ENCODE measurements at regions not wholly inside any gene's neighbourhood (a gene's known extent, or its start where the extent isn't known, plus 50 kb on each side); places are given as distances from the start of the nearest gene placed in this dataset.
"Not testable (repeated sequence)": the region's sequence is repeated elsewhere in the genome, so short reads cannot be mapped to it uniquely, and the experiment has no call there.

- Histone ChIP-seq H3K4me1 (ENCODE audit: control insufficient read depth, low read depth, low read length) (no peaks in the 10 kb centered on the region), H3K36me3 (ENCODE audit: control insufficient read depth, low read depth, low read length) (no peaks in the 10 kb centered on the region), H3K27ac (ENCODE audit: low read length) (no peak overlapping the region)
These were observed 64.1 kb upstream of the EED start for GRCh38 chr11:86180423-86180822.

GRCh38 chr11:86179646-86180064 is 64.9 kb upstream of the EED start:
- H3K4me3 ChIP-seq (ENCODE audit: low read length) = no peak overlapping the region
- no peaks in the 10 kb centered on the region for H3K36me3 ChIP-seq (ENCODE audit: control insufficient read depth, low read depth, low read length)
- H3K9ac ChIP-seq (ENCODE audit: low read length) = no peak overlapping the region
- no peaks in the 10 kb centered on the region for H3K4me1 ChIP-seq (ENCODE audit: control insufficient read depth, low read depth, low read length)
- H3K27me3 ChIP-seq (ENCODE audit: control insufficient read depth, insufficient read depth, low read length) = no peaks in the 10 kb centered on the region
- H3K9me3 ChIP-seq (ENCODE audit: control insufficient read depth, low read depth, low read length) = no peaks in the 10 kb centered on the region
- no peak overlapping the region for H3K27ac ChIP-seq (ENCODE audit: low read length)

More at GRCh38 chr11:86180423-86180822, 64.1 kb upstream of the EED start:
- Histone ChIP-seq H3K27me3 (ENCODE audit: control insufficient read depth, insufficient read depth, low read length) (no peaks in the 10 kb centered on the region), H3K9ac (ENCODE audit: low read length) (no peak overlapping the region), H3K4me3 (ENCODE audit: low read length) (no peak overlapping the region), H3K9me3 (ENCODE audit: control insufficient read depth, low read depth, low read length) (no peaks in the 10 kb centered on the region)

GRCh38 chr11:86177302-86177701 is 67.3 kb upstream of the EED start:
- no peak overlapping the region for H3K27ac ChIP-seq (ENCODE audit: low read length)
- no peaks in the 10 kb centered on the region for H3K36me3 ChIP-seq (ENCODE audit: control insufficient read depth, low read depth, low read length)
- no peaks in the 10 kb centered on the region for H3K9me3 ChIP-seq (ENCODE audit: control insufficient read depth, low read depth, low read length)
- no peaks in the 10 kb centered on the region for H3K27me3 ChIP-seq (ENCODE audit: control insufficient read depth, insufficient read depth, low read length)
- H3K9ac ChIP-seq (ENCODE audit: low read length) = no peak overlapping the region
- no peaks in the 10 kb centered on the region for H3K4me1 ChIP-seq (ENCODE audit: control insufficient read depth, low read depth, low read length)
- H3K4me3 ChIP-seq (ENCODE audit: low read length) = no peak overlapping the region

- Histone ChIP-seq H3K27ac (ENCODE audit: low read length) (no peak overlapping the region), H3K4me3 (ENCODE audit: low read length) (no peak overlapping the region), H3K9ac (ENCODE audit: low read length) (no peak overlapping the region), H3K4me1 (ENCODE audit: control insufficient read depth, low read depth, low read length) (no peaks in the 10 kb centered on the region), H3K36me3 (ENCODE audit: control insufficient read depth, low read depth, low read length) (no peaks in the 10 kb centered on the region), H3K27me3 (ENCODE audit: control insufficient read depth, insufficient read depth, low read length) (no peaks in the 10 kb centered on the region), H3K9me3 (ENCODE audit: control insufficient read depth, low read depth, low read length) (no peaks in the 10 kb centered on the region)
These were observed 68.2 kb upstream of the EED start for GRCh38 chr11:86176165-86176884.

GRCh38 chr11:86175626-86176025 is 68.9 kb upstream of the EED start:
- H3K9ac ChIP-seq (ENCODE audit: low read length) = no peak overlapping the region
- no peak overlapping the region for H3K27ac ChIP-seq (ENCODE audit: low read length)
- no peaks in the 10 kb centered on the region for H3K4me1 ChIP-seq (ENCODE audit: control insufficient read depth, low read depth, low read length)
- H3K27me3 ChIP-seq (ENCODE audit: control insufficient read depth, insufficient read depth, low read length) = no peaks in the 10 kb centered on the region
- H3K9me3 ChIP-seq (ENCODE audit: control insufficient read depth, low read depth, low read length) = no peaks in the 10 kb centered on the region
- no peak overlapping the region for H3K4me3 ChIP-seq (ENCODE audit: low read length)
- no peaks in the 10 kb centered on the region for H3K36me3 ChIP-seq (ENCODE audit: control insufficient read depth, low read depth, low read length)

GRCh38 chr11:86175191-86175590 is 69.4 kb upstream of the EED start:
- H3K36me3 ChIP-seq (ENCODE audit: control insufficient read depth, low read depth, low read length) = no peaks in the 10 kb centered on the region
- H3K9ac ChIP-seq (ENCODE audit: low read length) = no peak overlapping the region

GRCh38 chr11:86174101-86175046 is 70.2 kb upstream of the EED start:
- no peaks in the 10 kb centered on the region for H3K4me1 ChIP-seq (ENCODE audit: control insufficient read depth, low read depth, low read length)
- no peak overlapping the region for H3K9ac ChIP-seq (ENCODE audit: low read length)
- H3K27ac ChIP-seq (ENCODE audit: low read length) = no peak overlapping the region

More at GRCh38 chr11:86175191-86175590, 69.4 kb upstream of the EED start:
- Histone ChIP-seq H3K27me3 (ENCODE audit: control insufficient read depth, insufficient read depth, low read length) (no peaks in the 10 kb centered on the region), H3K27ac (ENCODE audit: low read length) (no peak overlapping the region), H3K4me1 (ENCODE audit: control insufficient read depth, low read depth, low read length) (no peaks in the 10 kb centered on the region), H3K4me3 (ENCODE audit: low read length) (no peak overlapping the region), H3K9me3 (ENCODE audit: control insufficient read depth, low read depth, low read length) (no peaks in the 10 kb centered on the region)

GRCh38 chr11:86172894-86173293 is 71.7 kb upstream of the EED start:
- Histone ChIP-seq H3K9me3 (ENCODE audit: control insufficient read depth, low read depth, low read length) (no peaks in the 10 kb centered on the region), H3K9ac (ENCODE audit: low read length) (no peak overlapping the region), H3K27me3 (ENCODE audit: control insufficient read depth, insufficient read depth, low read length) (no peaks in the 10 kb centered on the region), H3K4me3 (ENCODE audit: low read length) (no peak overlapping the region), H3K36me3 (ENCODE audit: control insufficient read depth, low read depth, low read length) (no peaks in the 10 kb centered on the region), H3K27ac (ENCODE audit: low read length) (no peak overlapping the region), H3K4me1 (ENCODE audit: control insufficient read depth, low read depth, low read length) (no peaks in the 10 kb centered on the region)

More at GRCh38 chr11:86174101-86175046, 70.2 kb upstream of the EED start:
- Histone ChIP-seq H3K36me3 (ENCODE audit: control insufficient read depth, low read depth, low read length) (no peaks in the 10 kb centered on the region), H3K9me3 (ENCODE audit: control insufficient read depth, low read depth, low read length) (no peaks in the 10 kb centered on the region), H3K27me3 (ENCODE audit: control insufficient read depth, insufficient read depth, low read length) (no peaks in the 10 kb centered on the region), H3K4me3 (ENCODE audit: low read length) (no peak overlapping the region)

GRCh38 chr11:86171627-86172026 is 72.9 kb upstream of the EED start:
- H3K27me3 ChIP-seq (ENCODE audit: control insufficient read depth, insufficient read depth, low read length) = no peaks in the 10 kb centered on the region
- no peaks in the 10 kb centered on the region for H3K4me1 ChIP-seq (ENCODE audit: control insufficient read depth, low read depth, low read length)
- no peak overlapping the region for H3K9ac ChIP-seq (ENCODE audit: low read length)
- no peak overlapping the region for H3K27ac ChIP-seq (ENCODE audit: low read length)
- no peak overlapping the region for H3K4me3 ChIP-seq (ENCODE audit: low read length)
- no peaks in the 10 kb centered on the region for H3K36me3 ChIP-seq (ENCODE audit: control insufficient read depth, low read depth, low read length)
- no peaks in the 10 kb centered on the region for H3K9me3 ChIP-seq (ENCODE audit: control insufficient read depth, low read depth, low read length)

- no peaks in the 10 kb centered on the region for H3K9me3 ChIP-seq (ENCODE audit: control insufficient read depth, low read depth, low read length)
- no peaks in the 10 kb centered on the region for H3K36me3 ChIP-seq (ENCODE audit: control insufficient read depth, low read depth, low read length)
- H3K9ac ChIP-seq (ENCODE audit: low read length) = no peak overlapping the region
- H3K27me3 ChIP-seq (ENCODE audit: control insufficient read depth, insufficient read depth, low read length) = no peaks in the 10 kb centered on the region
- H3K4me1 ChIP-seq (ENCODE audit: control insufficient read depth, low read depth, low read length) = no peaks in the 10 kb centered on the region
- no peak overlapping the region for H3K27ac ChIP-seq (ENCODE audit: low read length)
- no peak overlapping the region for H3K4me3 ChIP-seq (ENCODE audit: low read length)
These were observed 76.9 kb upstream of the EED start for GRCh38 chr11:86167499-86168164.

- H3K9ac ChIP-seq (ENCODE audit: low read length); H3K27ac ChIP-seq (ENCODE audit: low read length); H3K4me3 ChIP-seq (ENCODE audit: low read length); H3K27me3 ChIP-seq (ENCODE audit: control insufficient read depth, insufficient read depth, low read length); H3K9me3 ChIP-seq (ENCODE audit: control insufficient read depth, low read depth, low read length); H3K36me3 ChIP-seq (ENCODE audit: control insufficient read depth, low read depth, low read length); H3K4me1 ChIP-seq (ENCODE audit: control insufficient read depth, low read depth, low read length): not testable (repeated sequence)
These were observed 78.3 kb upstream of the EED start for GRCh38 chr11:86166287-86166686.
